HCT116 (cell line): ENCODE measurements at regions not wholly inside any gene's neighbourhood (a gene's known extent, or its start where the extent isn't known, plus 50 kb on each side); places are given as distances from the start of the nearest gene placed in this dataset.

Experiments used
- ATAC-seq: fragments of 200-7000 bp; cut with Tn5 transposase; 2 replicates; pipeline ENCODE4 v1.9.1; 2020; ENCODE audit warnings: mild to moderate bottlenecking, moderate library complexity
- BruUV-seq: library from RNA; stranded (reverse); fragments of 400-500 nt; replicated peaks from 2 replicates; lab custom pipeline; 2021; lab: Mats Ljungman, UMichigan
- CTCF ChIA-PET: fragments of 300-600 bp; sonication (Branson Sonifier 250); formaldehyde crosslinking; loops from one replicate; lab custom pipeline; 2021; ENCODE audit warnings: antibody characterized with exemption; lab: Charles Lee
- POLR2A ChIA-PET: fragments of 300-600, 350-600 bp; sonication (Branson Sonifier 250); formaldehyde crosslinking; loops from one replicate; lab custom pipeline; 2021; ENCODE audit warnings: antibody characterized with exemption; lab: Charles Lee
- RAD21 ChIA-PET, 2 experiments: fragments of 300-600 bp; sonication (Branson Sonifier 250); formaldehyde crosslinking; loops; one replicate each; lab custom pipeline; 2023; ENCODE audit warnings: low total read pairs in 2 of 2; ENCODE audit not compliant: uncharacterized antibody in 2 of 2, unreplicated experiment in 2 of 2, low non-redundant PET in 1 of 2; lab: Charles Lee
- DNase-seq: peaks from one replicate; pipeline ENCODE4 v3.0.0-alpha.2; 2010; ENCODE audit warnings: low read depth, low spot score
- H2AFZ ChIP-seq: fragments of 200-600 bp; shearing (Covaris generic), sonication (generic); 2 replicates; pipeline ENCODE4 v1.6.1; 2017; ENCODE audit warnings: low read depth, mixed run types, mixed read lengths, antibody characterized with exemption, low read length; ENCODE audit not compliant: poor library complexity, severe bottlenecking
- H3K27ac ChIP-seq: 2 replicates; pipeline ENCODE4 v1.5.1; 2012; ENCODE audit warnings: low read depth, low read length
- H3K27me3 ChIP-seq: fragments of 200-600 bp; sonication (generic); 2 replicates; pipeline ENCODE4 v1.6.1; 2016; ENCODE audit warnings: mixed run types, low read length, mixed read lengths; ENCODE audit not compliant: insufficient read depth
- H3K36me3 ChIP-seq, 2 experiments: fragments of 200-500 bp in 1 of 2; fragments of 200-600 bp in 1 of 2; sonication (Bioruptor generic) in 1 of 2; sonication (generic) in 1 of 2; 2 replicates each; pipeline versions ENCODE4 v1.5.1 to v1.6.1; 2014 to 2016; ENCODE audit warnings: low read length in 2 of 2, inconsistent platforms in 1 of 2, mixed read lengths in 1 of 2, mixed run types in 1 of 2; ENCODE audit not compliant: insufficient read depth in 2 of 2, control insufficient read depth in 1 of 2
- H3K4me1 ChIP-seq, 2 experiments: fragments of 200-600 bp in 1 of 2; sonication (generic) in 1 of 2; 2 replicates each; pipeline versions ENCODE4 v1.5.1 to v1.6.1; 2012 to 2017; ENCODE audit warnings: low read length in 2 of 2, inconsistent platforms in 1 of 2, mild to moderate bottlenecking in 1 of 2, mixed read lengths in 1 of 2, mixed run types in 1 of 2, moderate library complexity in 1 of 2; ENCODE audit not compliant: insufficient read depth in 2 of 2, control insufficient read depth in 1 of 2
- H3K4me2 ChIP-seq: fragments of 200-600 bp; sonication (generic); 2 replicates; pipeline ENCODE4 v1.6.1; 2017; ENCODE audit warnings: mixed run types, low read length, mixed read lengths
- H3K4me3 ChIP-seq, 2 experiments: fragments of 200-600 bp in 1 of 2; sonication (generic) in 1 of 2; replicated peaks in 1 of 2; 2 replicates each; pipeline ENCODE4 v1.5.1; 2011 to 2016; ENCODE audit warnings: low read length in 2 of 2, control low read depth in 1 of 2, low read depth in 1 of 2, mild to moderate bottlenecking in 1 of 2, mixed read lengths in 1 of 2, mixed run types in 1 of 2
- H3K79me2 ChIP-seq: fragments of 200-600 bp; sonication (generic); 2 replicates; pipeline ENCODE4 v1.6.1; 2017; ENCODE audit warnings: mild to moderate bottlenecking, mixed run types, low read length, moderate library complexity, mixed read lengths; ENCODE audit not compliant: insufficient read depth
- H3K9ac ChIP-seq: fragments of 200-600 bp; sonication (generic); 2 replicates; pipeline ENCODE4 v1.6.1; 2016; ENCODE audit warnings: low read length, mixed read lengths
- H3K9me2 ChIP-seq: fragments of 200-600 bp; sonication (generic), shearing (Covaris generic); 2 replicates; pipeline ENCODE4 v1.6.1; 2017; ENCODE audit warnings: mixed run types, mild to moderate bottlenecking, moderate library complexity; ENCODE audit not compliant: insufficient read depth
- H3K9me3 ChIP-seq, 2 experiments: fragments of 200-500 bp in 1 of 2; fragments of 200-600 bp in 1 of 2; sonication (Bioruptor generic) in 1 of 2; sonication (generic) in 1 of 2; 2 replicates each; pipeline ENCODE4 v1.6.1; 2014 to 2017; ENCODE audit warnings: low read length in 2 of 2, mixed read lengths in 2 of 2, inconsistent platforms in 1 of 2, low read depth in 1 of 2, mild to moderate bottlenecking in 1 of 2, mixed run types in 1 of 2, moderate library complexity in 1 of 2; ENCODE audit not compliant: control insufficient read depth in 1 of 2, insufficient read depth in 1 of 2
- H4K20me1 ChIP-seq: fragments of 200-600 bp; sonication (generic), shearing (Covaris generic); 2 replicates; pipeline ENCODE4 v1.6.1; 2017; ENCODE audit warnings: mixed run types, mild to moderate bottlenecking, moderate library complexity; ENCODE audit not compliant: insufficient read depth
- CEBPB ChIP-seq: IDR thresholded peaks from 2 replicates; pipeline ENCODE4 v1.6.1; 2012; ENCODE audit warnings: low read depth
- EGR1 ChIP-seq: IDR thresholded peaks from 2 replicates; pipeline ENCODE4 v1.6.1; 2012; ENCODE audit warnings: low read depth
- ELF1 ChIP-seq: IDR thresholded peaks from 2 replicates; pipeline ENCODE4 v1.6.1; 2012; ENCODE audit warnings: low read depth, borderline replicate concordance
- EZH2 ChIP-seq: fragments of 200-600 bp; sonication (generic); IDR thresholded peaks from 2 replicates; pipeline ENCODE4 v1.6.1; 2017; ENCODE audit warnings: antibody characterized with exemption, mixed run types
- EZH2phosphoT487 ChIP-seq: fragments of 200-600 bp; IDR thresholded peaks from 2 replicates; pipeline ENCODE4 v1.6.1; 2018; ENCODE audit warnings: antibody characterized with exemption, borderline replicate concordance
- FOSL1 ChIP-seq: IDR thresholded peaks from 2 replicates; pipeline ENCODE4 v1.6.1; 2012; ENCODE audit warnings: low read depth
- JUND ChIP-seq: IDR thresholded peaks from 2 replicates; pipeline ENCODE4 v1.6.1; 2012
- POLR2A ChIP-seq: IDR thresholded peaks from 2 replicates; pipeline ENCODE4 v1.7.0; 2011; ENCODE audit warnings: borderline replicate concordance; ENCODE audit not compliant: insufficient read depth, insufficient read length; ENCODE audit errors: extremely low read depth
- POLR2AphosphoS5 ChIP-seq: IDR thresholded peaks from 2 replicates; pipeline ENCODE4 v1.6.1; 2011; ENCODE audit warnings: mild to moderate bottlenecking, low read depth, low read length, moderate library complexity
- RAD21 ChIP-seq: IDR thresholded peaks from 2 replicates; pipeline ENCODE4 v1.6.1; 2012; ENCODE audit warnings: low read depth, mild to moderate bottlenecking
- SIN3A ChIP-seq: IDR thresholded peaks from 2 replicates; pipeline ENCODE4 v1.6.1; 2012; ENCODE audit warnings: low read depth
- SP1 ChIP-seq: IDR thresholded peaks from 2 replicates; pipeline ENCODE4 v1.6.1; 2012; ENCODE audit warnings: low read depth
- ZFX ChIP-seq: fragments of 450-650 bp; IDR thresholded peaks from 2 replicates; pipeline ENCODE4 v1.6.1; 2017
- ZNF274 ChIP-seq: fragments of 200-500 bp; sonication (Bioruptor generic); IDR thresholded peaks from 2 replicates; pipeline ENCODE4 v1.6.1; 2014; ENCODE audit warnings: mild to moderate bottlenecking, low read depth, low read length, inconsistent platforms
- intact Hi-C: fragments of 100-400 bp; cut with micrococcal nuclease; formaldehyde crosslinking; loops from 2 replicates; pipeline ENCODE4 v1.10.0; 2022
- TF ChIP-seq, protein P1 (sequence below): IDR thresholded peaks from 2 replicates; pipeline ENCODE4 v1.6.1; 2012
- TF ChIP-seq, protein P2 (sequence below): IDR thresholded peaks from 2 replicates; pipeline ENCODE4 v1.6.1; 2011; ENCODE audit warnings: mild to moderate bottlenecking, low read length, moderate library complexity; ENCODE audit not compliant: insufficient replicate concordance; ENCODE audit errors: extremely low read depth
- TF ChIP-seq, protein P3 (sequence below): IDR thresholded peaks from 2 replicates; pipeline ENCODE4 v1.6.1; 2012; ENCODE audit warnings: low read depth
- TF ChIP-seq, protein P4 (sequence below): IDR thresholded peaks from 2 replicates; pipeline ENCODE4 v1.6.1; 2012

DNA sequence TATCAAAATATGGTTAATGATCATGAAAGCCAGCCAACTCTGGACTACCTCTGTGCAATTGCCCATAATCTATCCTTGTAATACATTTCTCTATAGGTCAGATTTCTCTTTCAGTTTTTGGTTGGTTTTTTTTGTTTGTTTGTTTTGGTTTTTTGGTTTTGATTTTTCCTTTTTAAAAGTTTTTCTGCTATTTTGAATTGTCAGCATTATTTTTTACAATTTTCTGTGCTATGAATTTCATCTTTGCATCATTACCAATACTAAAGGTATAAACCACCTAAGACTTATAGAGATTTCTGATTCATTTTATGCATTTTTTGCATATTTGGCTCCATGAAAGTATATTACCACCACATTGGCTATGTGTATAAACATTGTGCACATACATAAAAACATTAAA lies 799.6 kb downstream of the ADGRL2 start:
- intact Hi-C loops = no loop called here
- no peak overlapping the region for H2AFZ ChIP-seq
- H3K4me2 ChIP-seq = no peak overlapping the region
- no peak for DNase-seq
- no peak overlapping the region for H3K4me3 ChIP-seq
- no TSS peak for BruUV-seq
- TF ChIP-seq, protein P1, sequence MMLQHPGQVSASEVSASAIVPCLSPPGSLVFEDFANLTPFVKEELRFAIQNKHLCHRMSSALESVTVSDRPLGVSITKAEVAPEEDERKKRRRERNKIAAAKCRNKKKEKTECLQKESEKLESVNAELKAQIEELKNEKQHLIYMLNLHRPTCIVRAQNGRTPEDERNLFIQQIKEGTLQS = no peak
- no peak for TF ChIP-seq EZH2
- no peak for TF ChIP-seq EZH2phosphoT487
- H4K20me1 ChIP-seq = no peaks in the 10 kb centered on the region
- ChIA-PET POLR2A (no interaction called here), RAD21 (no interaction called here), CTCF (no interaction called here)
- ATAC-seq = no peak
- H3K9me2 ChIP-seq = no peaks in the 10 kb centered on the region
- no peak overlapping the region for H3K9ac ChIP-seq
- H3K9me3 ChIP-seq = peaks cover 0 to 3% of the 10 kb centered on the region in 2 experiments; a peak in 1 of 4 replicates
- no peaks in the 10 kb centered on the region for H3K79me2 ChIP-seq
- H3K27me3 ChIP-seq = no peaks in the 10 kb centered on the region
- no peaks in the 10 kb centered on the region for H3K36me3 ChIP-seq
- H3K4me1 ChIP-seq = no peaks in the 10 kb centered on the region
- no peak overlapping the region for H3K27ac ChIP-seq

DNA sequence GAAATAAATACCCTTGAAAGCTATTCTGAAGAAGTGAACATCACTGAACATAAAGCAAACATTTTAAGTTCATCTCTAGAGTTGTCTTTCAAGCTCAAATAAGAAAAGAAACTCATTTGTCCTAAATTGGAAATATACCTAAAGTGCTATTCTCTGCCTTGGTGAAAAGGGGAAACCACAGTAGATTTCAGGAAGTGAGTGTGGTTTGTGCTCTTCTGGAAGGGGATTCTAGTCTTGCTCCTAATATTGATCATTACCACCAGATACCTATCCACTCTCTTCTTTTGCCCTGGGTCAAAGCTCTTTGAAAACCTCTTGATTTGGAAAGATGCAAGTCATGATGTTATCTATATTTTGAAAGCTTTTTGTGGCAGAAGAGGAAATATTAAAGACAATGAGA lies 798.1 kb downstream of the ADGRL2 start:
- Histone ChIP-seq H4K20me1 (no peaks in the 10 kb centered on the region), H3K4me2 (no peak overlapping the region), H2AFZ (no peak overlapping the region), H3K4me1 (no peaks in the 10 kb centered on the region), H3K36me3 (no peaks in the 10 kb centered on the region), H3K9me3 (peaks cover 0 to 3% of the 10 kb centered on the region in 2 experiments; a peak in 1 of 4 replicates), H3K27me3 (no peaks in the 10 kb centered on the region), H3K4me3 (no peak overlapping the region), H3K79me2 (no peaks in the 10 kb centered on the region), H3K9ac (no peak overlapping the region), H3K9me2 (no peaks in the 10 kb centered on the region), H3K27ac (no peak overlapping the region)
- DNase-seq = no peak
- no TSS peak for BruUV-seq
- CTCF ChIA-PET = no interaction called here
- intact Hi-C loops = no loop called here
- no peak for ATAC-seq
- POLR2A ChIA-PET = no interaction called here
- TF ChIP-seq EZH2phosphoT487 (no peak), EGR1 (no peak), ZNF274 (no peak), ZFX (no peak), ELF1 (no peak), SIN3A (no peak), JUND (no peak), POLR2AphosphoS5 (no peak), FOSL1 (no peak), RAD21 (no peak), EZH2 (no peak), SP1 (no peak), POLR2A (no peak), CEBPB (no peak)
- TF ChIP-seq, protein P2, sequence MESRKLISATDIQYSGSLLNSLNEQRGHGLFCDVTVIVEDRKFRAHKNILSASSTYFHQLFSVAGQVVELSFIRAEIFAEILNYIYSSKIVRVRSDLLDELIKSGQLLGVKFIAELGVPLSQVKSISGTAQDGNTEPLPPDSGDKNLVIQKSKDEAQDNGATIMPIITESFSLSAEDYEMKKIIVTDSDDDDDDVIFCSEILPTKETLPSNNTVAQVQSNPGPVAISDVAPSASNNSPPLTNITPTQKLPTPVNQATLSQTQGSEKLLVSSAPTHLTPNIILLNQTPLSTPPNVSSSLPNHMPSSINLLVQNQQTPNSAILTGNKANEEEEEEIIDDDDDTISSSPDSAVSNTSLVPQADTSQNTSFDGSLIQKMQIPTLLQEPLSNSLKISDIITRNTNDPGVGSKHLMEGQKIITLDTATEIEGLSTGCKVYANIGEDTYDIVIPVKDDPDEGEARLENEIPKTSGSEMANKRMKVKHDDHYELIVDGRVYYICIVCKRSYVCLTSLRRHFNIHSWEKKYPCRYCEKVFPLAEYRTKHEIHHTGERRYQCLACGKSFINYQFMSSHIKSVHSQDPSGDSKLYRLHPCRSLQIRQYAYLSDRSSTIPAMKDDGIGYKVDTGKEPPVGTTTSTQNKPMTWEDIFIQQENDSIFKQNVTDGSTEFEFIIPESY = no peak
- TF ChIP-seq, protein P3, sequence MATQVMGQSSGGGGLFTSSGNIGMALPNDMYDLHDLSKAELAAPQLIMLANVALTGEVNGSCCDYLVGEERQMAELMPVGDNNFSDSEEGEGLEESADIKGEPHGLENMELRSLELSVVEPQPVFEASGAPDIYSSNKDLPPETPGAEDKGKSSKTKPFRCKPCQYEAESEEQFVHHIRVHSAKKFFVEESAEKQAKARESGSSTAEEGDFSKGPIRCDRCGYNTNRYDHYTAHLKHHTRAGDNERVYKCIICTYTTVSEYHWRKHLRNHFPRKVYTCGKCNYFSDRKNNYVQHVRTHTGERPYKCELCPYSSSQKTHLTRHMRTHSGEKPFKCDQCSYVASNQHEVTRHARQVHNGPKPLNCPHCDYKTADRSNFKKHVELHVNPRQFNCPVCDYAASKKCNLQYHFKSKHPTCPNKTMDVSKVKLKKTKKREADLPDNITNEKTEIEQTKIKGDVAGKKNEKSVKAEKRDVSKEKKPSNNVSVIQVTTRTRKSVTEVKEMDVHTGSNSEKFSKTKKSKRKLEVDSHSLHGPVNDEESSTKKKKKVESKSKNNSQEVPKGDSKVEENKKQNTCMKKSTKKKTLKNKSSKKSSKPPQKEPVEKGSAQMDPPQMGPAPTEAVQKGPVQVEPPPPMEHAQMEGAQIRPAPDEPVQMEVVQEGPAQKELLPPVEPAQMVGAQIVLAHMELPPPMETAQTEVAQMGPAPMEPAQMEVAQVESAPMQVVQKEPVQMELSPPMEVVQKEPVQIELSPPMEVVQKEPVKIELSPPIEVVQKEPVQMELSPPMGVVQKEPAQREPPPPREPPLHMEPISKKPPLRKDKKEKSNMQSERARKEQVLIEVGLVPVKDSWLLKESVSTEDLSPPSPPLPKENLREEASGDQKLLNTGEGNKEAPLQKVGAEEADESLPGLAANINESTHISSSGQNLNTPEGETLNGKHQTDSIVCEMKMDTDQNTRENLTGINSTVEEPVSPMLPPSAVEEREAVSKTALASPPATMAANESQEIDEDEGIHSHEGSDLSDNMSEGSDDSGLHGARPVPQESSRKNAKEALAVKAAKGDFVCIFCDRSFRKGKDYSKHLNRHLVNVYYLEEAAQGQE = no peak
- TF ChIP-seq, protein P4, sequence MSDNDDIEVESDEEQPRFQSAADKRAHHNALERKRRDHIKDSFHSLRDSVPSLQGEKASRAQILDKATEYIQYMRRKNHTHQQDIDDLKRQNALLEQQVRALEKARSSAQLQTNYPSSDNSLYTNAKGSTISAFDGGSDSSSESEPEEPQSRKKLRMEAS = no peak
- RAD21 ChIA-PET = no interaction called here
